HG03095 (cell line): ENCODE measurements at regions not wholly inside any gene's neighbourhood (a gene's known extent, or its start where the extent isn't known, plus 50 kb on each side); places are given as distances from the start of the nearest gene placed in this dataset.
"Not testable (repeated sequence)": the region's sequence is repeated elsewhere in the genome, so short reads cannot be mapped to it uniquely, and the experiment has no call there.

Source experiments
- ATAC-seq: cut with Tn5 transposase; IDR thresholded peaks from one replicate; pipeline ENCODE4 v1.9.1; 2021; ENCODE audit warnings: moderate library complexity; ENCODE audit not compliant: unreplicated experiment

- no peak for ATAC-seq
Observed at GRCh38 chr2:64250063-64250462, 105.8 kb upstream of the PELI1 start.

GRCh38 chr2:64250751-64251423 is 106.7 kb upstream of the PELI1 start:
- ATAC-seq: no peak

GRCh38 chr2:64251497-64252250 is 107.5 kb upstream of the PELI1 start:
- ATAC-seq: no peak

DNA sequence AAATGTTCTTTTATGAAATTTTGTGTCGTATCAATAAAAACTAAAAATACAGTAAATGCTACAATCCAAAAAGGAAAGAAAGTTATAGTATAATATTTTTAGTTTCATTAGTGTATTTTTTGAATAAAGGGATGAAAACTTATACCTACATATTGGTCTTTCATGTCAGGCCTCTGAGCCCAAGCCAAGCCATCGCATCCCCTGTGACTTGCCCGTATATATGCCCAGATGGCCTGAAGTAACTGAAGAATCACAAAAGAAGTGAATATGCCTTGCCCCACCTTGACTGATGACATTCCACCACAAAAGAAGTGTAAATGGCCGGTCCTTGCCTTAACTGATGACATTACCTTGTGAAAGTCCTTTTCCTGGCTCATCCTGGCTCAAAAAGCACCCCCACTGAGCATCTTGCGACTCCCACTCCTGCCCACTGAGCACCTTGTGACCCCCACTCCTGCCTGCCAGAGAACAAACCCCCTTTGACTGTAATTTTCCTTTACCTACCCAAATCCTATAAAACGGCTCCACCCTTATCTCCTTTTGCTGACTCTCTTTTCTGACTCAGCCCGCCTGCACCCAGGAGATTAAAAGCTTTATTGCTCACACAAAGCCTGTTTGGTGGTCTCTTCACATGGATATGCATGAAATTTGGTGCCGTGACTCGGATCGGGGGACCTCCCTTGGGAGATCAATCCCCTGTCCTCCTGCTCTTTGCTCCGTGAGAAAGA is 108.2 kb upstream of the PELI1 start:
- not testable (repeated sequence) for ATAC-seq

- ATAC-seq: not testable (repeated sequence)
Observed at GRCh38 chr2:64253421-64253820, 109.2 kb upstream of the PELI1 start.

- no peak for ATAC-seq
Observed at GRCh38 chr2:64258566-64258965, 114.3 kb upstream of the PELI1 start.

DNA sequence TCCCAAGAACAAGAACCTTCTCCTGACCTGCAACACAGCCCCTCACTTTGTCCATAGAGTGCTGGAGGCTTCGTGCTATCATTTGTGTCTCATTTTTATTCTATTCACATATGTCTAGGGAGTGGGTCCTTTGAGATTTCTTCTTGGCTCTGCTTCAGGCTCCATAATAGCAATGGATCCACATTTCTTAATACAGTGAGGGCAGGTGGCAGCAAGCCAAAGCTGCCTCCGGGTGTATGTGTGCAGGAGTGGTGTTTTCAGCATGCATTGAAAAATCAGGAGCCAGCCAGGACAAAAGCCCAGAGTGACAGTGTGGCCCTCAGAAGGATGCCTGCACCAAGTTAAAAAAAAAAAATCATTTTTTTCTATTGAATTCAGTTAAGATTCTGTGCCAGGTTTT is 115.1 kb upstream of the PELI1 start:
- ATAC-seq: no peak

DNA sequence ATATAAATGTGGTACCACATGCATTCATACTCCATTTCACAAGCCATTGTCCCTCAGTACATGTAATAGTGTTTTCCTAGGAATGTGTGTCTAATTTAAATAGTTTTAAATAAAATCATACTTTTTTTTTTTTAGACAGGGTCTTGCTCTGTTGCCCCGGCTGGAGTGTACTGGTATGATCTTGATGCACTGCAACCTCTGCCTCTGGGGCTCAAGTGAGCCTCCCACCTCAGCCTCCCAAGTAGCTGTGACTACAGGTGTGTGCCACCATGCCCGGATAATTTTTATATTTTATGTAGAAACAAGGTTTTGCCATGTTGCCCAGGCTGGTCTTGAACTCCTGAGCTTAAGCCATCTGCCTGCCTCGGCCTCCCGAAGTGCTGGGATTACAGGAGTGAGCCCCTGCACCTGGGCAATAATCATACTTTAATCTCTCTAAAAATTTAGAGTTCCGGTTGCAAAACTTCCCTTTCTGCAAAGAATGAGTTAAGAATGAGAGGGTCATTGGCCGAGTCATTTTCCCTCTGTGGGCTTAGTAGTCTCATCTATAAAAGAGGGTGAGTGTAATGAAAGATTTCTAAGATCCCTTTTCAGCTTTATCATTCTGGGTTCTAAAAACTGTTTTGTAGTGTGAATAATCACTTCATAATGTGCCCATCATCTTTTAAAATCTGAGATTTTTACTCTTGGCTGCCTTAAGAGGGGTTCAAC is 116.0 kb upstream of the PELI1 start:
- ATAC-seq: no peak

DNA sequence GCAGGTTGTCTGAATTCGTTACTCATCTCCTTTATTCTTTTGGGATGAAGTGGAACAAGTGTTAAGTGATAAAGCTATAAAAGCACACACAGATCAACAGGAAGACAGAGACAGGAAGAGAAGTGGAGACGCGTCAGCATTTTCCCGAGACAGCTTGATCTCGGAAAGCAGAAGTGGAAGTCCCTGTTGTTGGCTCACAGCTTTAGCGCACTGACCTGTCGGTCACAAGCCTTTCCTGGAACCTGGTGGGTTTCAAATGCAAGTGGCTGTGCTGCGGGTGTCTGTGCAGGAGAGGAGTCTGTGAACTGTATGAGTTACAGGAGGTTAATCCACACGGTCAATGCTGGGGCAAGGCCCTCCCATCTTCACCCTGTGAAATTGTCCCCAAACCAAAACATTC is 116.6 kb upstream of the PELI1 start:
- ATAC-seq: peak; percentile 91

- ATAC-seq: no peak
Observed at GRCh38 chr2:64262071-64262470, 117.9 kb upstream of the PELI1 start.

DNA sequence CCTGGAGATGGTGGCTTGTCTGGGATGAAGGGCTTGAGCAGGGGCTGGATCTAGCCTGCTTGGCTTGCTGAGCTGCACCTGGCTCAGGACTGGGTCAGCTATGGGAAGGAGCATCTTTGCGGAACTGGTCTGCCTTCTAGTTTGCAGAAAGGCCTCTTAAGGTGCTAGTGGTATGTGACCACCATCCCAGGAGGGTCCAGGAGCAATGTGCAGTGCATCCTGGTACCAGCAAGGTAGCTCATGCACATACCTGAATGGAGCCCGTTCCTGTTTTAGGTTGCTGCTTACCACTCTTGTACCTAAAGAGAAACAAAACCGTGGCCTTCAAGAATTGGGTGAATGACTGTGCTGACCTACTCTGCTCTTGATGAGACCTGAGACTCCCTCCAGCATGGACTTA is 118.6 kb upstream of the PELI1 start:
- ATAC-seq: no peak

- no peak for ATAC-seq
Observed at GRCh38 chr2:64263315-64263714, 119.1 kb upstream of the PELI1 start.

DNA sequence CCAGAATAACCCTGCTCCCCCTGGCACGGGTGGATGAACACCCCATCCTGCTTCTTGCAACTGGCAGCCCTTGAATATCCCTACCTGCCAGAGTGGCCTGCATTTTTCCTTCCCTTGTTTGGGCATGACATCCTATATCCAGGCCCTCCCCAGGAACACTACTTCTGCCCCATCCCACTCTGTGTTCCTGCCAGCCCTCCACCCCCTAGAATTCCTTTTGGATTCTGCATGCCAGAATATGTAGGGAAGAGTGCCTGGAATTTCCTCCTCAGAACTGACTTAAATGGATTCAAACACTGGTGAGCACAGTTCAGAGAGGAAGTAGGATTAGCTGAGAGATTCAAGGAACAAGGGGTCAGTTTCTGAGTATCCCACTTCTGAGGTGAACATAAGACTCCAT is 123.5 kb upstream of the PELI1 start:
- ATAC-seq: no peak

DNA sequence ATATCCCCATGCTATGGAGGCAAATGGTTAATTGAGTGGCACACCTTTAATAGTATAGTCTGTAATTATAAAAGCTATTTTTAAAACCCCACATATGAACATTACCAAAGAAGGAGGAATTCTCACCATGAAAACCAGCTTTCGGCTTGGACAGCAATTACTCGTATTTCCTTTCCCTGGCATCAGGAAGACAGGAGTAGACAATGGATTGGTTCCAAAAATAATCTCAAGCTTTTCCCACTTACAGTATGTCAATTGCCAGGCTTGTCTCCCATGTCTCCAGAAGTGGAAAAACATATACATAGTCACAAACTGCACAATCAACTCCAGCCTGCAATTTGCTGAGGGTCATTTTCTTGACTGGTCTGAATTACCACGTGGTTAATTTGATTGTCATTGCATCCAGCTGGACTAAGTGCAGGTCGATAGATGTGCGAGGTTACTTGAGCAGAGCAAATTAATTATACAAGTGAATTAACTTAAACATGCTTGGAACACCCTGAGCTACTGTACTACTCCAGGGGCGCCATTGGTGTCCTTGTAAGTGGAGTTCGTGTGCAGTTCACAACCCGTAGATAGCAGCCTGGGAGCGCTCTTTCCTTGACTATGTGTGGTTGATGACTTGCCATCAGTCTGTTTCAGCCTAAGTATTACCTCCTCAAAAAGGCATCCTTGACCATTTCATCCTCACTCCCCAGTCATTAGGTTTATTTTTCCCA is 124.3 kb upstream of the PELI1 start:
- ATAC-seq: no peak

DNA sequence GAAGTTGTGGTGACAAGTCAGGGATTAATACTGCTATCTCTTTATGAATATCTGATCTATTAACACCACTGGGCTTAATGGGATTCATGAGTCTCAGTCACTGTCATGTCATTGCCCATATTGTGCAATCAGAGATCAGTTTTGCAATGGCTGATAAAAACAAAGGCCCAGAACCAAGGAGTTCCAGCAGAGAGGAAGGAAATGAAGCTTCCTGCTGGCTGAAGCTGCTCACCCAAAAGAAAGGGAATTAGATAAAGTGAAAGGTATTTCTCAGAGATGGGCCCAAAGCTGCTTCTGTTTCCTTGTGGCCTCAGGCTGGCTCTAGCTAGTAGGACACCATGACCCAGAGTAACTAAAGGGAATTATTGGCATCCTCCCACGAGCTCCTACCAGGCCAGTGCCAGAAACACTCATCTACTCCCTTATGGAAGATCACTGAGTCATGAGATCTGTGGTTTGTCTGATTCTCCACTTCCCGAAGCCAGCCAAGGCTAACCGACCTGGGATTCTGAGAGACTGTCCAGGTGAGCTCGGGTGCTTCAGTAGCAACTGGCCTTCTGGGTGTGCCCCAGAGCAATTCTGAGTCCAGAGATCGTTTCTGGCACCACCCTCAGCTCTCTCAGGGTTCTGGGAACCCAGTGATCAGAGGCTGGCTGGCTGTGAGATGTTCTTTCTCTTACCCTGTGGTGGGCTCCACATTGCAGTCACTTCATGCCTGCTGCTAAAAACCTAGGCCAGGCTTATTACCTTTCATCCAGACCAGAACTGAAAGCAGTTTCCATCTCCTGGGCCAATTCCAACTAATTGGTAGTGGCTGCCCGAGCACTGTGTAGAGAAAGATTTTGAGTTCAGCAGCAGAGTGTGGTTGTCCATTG is 129.5 kb upstream of the PELI1 start:
- ATAC-seq: no peak

- ATAC-seq: no peak
Observed at GRCh38 chr2:64274399-64275173, 130.4 kb upstream of the PELI1 start.

DNA sequence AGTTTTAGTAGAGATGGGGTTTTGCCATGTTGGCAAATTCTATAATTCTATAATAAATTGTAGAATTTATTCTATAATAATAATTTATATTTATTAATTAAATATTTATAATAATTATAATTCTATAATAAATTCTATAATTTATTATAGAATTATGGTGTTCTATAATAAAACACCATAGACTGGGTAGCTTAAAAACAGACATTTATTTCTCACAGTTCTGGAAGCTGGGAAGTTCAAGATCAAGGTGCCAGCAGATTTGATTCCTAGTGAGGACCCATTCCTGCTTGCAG is 130.9 kb upstream of the PELI1 start:
- ATAC-seq: no peak

DNA sequence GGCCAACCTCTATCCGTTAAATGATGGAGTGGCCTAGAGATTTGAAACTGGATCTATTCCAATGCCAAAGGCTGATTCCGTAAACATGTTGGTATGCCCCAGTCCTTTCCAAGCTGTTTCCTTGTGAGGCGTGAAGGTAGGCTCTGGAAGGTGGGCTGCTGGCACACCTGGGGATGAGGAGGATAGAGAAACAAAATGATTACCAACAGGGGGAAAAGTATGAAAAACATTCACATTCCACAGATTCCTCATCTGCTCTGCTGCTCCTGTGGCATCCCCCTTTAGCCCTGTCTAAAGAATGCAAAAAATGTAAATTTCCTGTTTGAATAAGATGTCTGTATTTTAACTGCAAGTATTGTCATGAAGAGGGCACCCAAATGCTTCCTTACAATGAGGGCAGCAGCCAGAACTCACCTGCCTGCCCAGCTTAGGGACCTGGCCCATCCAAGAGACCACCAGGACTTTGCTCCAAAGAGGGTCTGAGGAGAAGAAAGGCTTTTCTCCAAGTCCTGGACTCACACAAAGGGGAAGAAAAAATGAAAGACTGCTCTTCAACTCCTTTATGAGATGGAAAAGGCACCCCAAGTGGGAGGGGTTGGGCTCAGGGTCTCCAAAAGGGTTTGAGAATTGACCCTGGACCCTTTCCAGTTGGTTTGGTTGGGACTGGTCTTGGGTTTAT is 132.3 kb upstream of the PELI1 start:
- ATAC-seq: no peak
